Nephron (organoid): ENCODE measurements at regions not wholly inside any gene's neighbourhood (a gene's known extent, or its start where the extent isn't known, plus 50 kb on each side); places are given as distances from the start of the nearest gene placed in this dataset.
"Not testable (repeated sequence)": the region's sequence is repeated elsewhere in the genome, so short reads cannot be mapped to it uniquely, and the experiment has no call there.

Experiments used
- H3K27ac Mint-ChIP-seq, 3 experiments: 2 replicates each; pipeline ENCODE4 v1.8.0; 2020; ENCODE audit warnings: mixed read lengths in 3 of 3, mild to moderate bottlenecking in 2 of 3, moderate library complexity in 1 of 3
- H3K27me3 Mint-ChIP-seq: 2 replicates; pipeline ENCODE4 v1.8.0; 2021; ENCODE audit warnings: low read depth, mild to moderate bottlenecking, moderate library complexity, mixed read lengths
- H3K36me3 Mint-ChIP-seq: 2 replicates; pipeline ENCODE4 v1.8.0; 2020; ENCODE audit warnings: low read depth, mixed read lengths
- H3K4me1 Mint-ChIP-seq: 2 replicates; pipeline ENCODE4 v1.8.0; 2020; ENCODE audit warnings: mixed read lengths
- H3K4me3 Mint-ChIP-seq, 3 experiments: 2 replicates each; pipeline ENCODE4 v1.8.0; 2020; ENCODE audit warnings: mild to moderate bottlenecking in 3 of 3, mixed read lengths in 3 of 3, moderate library complexity in 2 of 3
- H3K9me3 Mint-ChIP-seq: 2 replicates; pipeline ENCODE4 v1.8.0; 2020; ENCODE audit warnings: mixed read lengths
- TF ChIP-seq, protein P1 (sequence below), 3 experiments: fragments of 200-600 bp; sonication (generic); IDR thresholded peaks; one replicate each; pipeline ENCODE4 v1.5.0; 2021; ENCODE audit warnings: antibody characterized with exemption in 3 of 3; ENCODE audit not compliant: unreplicated experiment in 3 of 3

DNA sequence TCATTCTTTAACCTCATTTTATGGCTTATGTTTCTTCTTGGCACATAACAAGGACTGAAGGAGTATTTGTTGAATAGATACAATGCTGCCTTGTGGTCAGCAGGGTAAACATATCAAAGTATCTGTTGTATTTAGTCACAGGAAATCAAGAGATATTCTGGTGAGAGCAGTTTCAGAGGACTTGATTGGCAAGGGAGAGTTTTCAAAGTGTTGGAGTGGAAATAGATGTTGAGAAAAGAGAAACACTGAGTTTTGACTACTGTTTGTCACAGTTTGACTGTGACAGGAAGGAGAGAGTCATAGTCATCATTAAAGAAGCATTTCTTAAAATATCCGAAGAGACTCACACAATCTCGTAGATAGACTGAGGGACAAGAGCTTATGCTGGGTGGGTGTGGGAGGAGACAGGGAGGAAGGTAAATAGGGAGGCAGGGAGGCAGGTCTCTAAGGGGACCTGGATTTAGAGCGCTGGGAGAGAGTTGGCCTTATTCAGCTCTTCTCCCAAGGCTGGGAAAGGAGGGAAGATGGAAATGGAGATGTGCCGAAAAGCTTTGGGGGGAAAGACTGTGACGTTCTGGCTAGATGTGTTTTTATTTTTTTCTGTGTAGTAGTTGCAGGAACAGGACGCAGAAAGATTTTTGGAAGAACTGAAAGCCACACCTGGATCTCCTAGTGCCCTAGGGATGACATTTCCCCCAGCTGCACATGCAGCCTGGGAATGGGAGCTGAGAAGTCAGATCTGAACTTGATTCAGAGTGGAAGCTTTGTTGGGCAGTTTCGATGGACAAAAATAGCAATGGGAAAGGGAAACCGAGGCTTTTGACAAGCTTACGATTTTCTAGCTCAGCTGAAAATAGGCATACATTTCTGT is 65.0 kb upstream of the IFNGR1 start:
- TF ChIP-seq, protein P1, sequence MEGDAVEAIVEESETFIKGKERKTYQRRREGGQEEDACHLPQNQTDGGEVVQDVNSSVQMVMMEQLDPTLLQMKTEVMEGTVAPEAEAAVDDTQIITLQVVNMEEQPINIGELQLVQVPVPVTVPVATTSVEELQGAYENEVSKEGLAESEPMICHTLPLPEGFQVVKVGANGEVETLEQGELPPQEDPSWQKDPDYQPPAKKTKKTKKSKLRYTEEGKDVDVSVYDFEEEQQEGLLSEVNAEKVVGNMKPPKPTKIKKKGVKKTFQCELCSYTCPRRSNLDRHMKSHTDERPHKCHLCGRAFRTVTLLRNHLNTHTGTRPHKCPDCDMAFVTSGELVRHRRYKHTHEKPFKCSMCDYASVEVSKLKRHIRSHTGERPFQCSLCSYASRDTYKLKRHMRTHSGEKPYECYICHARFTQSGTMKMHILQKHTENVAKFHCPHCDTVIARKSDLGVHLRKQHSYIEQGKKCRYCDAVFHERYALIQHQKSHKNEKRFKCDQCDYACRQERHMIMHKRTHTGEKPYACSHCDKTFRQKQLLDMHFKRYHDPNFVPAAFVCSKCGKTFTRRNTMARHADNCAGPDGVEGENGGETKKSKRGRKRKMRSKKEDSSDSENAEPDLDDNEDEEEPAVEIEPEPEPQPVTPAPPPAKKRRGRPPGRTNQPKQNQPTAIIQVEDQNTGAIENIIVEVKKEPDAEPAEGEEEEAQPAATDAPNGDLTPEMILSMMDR (IDR thresholded peaks at IDR 0.05; ENCODE audit: unreplicated experiment in 3 of 3), result no peak
- Mint-ChIP-seq H3K9me3 (no peaks in the 10 kb centered on the region), H3K4me1 (no peaks in the 10 kb centered on the region), H3K27ac (no peak overlapping the region), H3K36me3 (no peaks in the 10 kb centered on the region), H3K4me3 (no peak overlapping the region), H3K27me3 (peaks cover 29% of the 10 kb centered on the region)

DNA sequence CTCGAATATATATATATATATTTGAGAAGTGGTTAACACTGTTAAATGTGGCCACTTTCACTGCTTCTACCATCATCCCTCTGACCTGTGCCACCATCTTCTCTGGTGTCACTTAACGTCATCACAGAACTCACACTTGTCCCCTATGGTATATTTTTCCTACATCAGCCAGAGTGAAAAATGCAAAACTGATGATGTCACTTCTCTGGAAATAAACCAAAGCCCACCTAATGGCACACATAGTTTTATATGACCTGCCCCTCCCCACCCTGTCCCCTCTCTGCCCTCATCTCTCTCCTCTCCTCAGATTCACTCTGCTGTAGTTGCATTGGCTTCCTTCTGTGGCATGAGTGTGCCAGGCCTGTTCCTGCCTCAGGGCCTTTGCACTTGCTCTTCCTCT is 63.9 kb upstream of the IFNGR1 start:
- H3K4me1 Mint-ChIP-seq, result no peaks in the 10 kb centered on the region
- H3K27me3 Mint-ChIP-seq, result peaks cover 38% of the 10 kb centered on the region
- no peaks in the 10 kb centered on the region for H3K9me3 Mint-ChIP-seq
- no peak overlapping the region for H3K27ac Mint-ChIP-seq
- H3K4me3 Mint-ChIP-seq, result no peak overlapping the region
- TF ChIP-seq, protein P1 (IDR thresholded peaks at IDR 0.05; ENCODE audit: unreplicated experiment in 3 of 3), result no peak
- H3K36me3 Mint-ChIP-seq, result no peaks in the 10 kb centered on the region

DNA sequence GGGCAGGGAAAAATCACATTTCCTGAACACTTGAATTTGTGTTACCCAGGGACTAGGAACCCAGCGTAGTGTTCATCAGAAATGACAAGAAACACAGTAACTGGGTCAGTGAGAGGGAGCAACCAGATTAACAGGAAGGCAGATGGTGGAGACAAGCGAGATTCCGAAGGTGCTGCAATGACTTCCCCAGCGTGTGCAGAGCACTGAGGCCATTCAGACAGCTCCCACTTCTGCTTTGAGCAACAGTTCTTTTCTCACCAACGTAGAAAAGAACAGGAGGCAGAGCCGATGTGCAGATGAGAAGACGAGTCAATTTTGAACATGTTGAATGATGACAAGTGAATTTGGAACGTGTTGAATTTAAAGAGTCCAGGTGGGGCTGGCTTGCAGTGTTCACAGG is 63.1 kb upstream of the IFNGR1 start:
- H3K9me3 Mint-ChIP-seq, result no peaks in the 10 kb centered on the region

DNA sequence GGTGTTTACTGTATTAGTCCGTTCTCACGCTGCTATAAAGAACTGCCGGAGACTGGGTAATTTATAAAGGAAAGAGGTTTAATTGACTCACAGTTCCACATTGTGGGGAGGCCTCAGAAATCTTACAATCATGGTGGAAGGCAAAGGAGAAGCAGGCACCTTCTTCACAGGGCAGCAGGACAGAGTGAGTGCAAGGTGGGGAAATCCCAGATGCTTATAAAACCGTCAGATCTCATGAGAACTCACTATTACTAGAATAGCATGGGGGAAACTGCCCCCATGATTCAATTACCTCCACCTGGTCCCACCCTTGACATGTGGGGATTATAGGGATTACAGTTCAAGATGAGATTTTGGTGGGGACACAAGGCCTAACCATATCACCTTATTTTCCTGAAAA is 60.1 kb upstream of the IFNGR1 start:
- not testable (repeated sequence) for H3K36me3 Mint-ChIP-seq, H3K4me1 Mint-ChIP-seq, H3K9me3 Mint-ChIP-seq, H3K4me3 Mint-ChIP-seq, H3K27ac Mint-ChIP-seq
- peaks cover 41% of the 10 kb centered on the region for H3K27me3 Mint-ChIP-seq

More for the DNA sequence above, 63.1 kb upstream of the IFNGR1 start:
- H3K4me3 Mint-ChIP-seq, result no peak overlapping the region
- no peak overlapping the region for H3K27ac Mint-ChIP-seq
- H3K36me3 Mint-ChIP-seq, result no peaks in the 10 kb centered on the region
- TF ChIP-seq, protein P1 (IDR thresholded peaks at IDR 0.05; ENCODE audit: unreplicated experiment in 3 of 3), result no peak
- H3K4me1 Mint-ChIP-seq, result no peaks in the 10 kb centered on the region
- peaks cover 46% of the 10 kb centered on the region for H3K27me3 Mint-ChIP-seq

DNA sequence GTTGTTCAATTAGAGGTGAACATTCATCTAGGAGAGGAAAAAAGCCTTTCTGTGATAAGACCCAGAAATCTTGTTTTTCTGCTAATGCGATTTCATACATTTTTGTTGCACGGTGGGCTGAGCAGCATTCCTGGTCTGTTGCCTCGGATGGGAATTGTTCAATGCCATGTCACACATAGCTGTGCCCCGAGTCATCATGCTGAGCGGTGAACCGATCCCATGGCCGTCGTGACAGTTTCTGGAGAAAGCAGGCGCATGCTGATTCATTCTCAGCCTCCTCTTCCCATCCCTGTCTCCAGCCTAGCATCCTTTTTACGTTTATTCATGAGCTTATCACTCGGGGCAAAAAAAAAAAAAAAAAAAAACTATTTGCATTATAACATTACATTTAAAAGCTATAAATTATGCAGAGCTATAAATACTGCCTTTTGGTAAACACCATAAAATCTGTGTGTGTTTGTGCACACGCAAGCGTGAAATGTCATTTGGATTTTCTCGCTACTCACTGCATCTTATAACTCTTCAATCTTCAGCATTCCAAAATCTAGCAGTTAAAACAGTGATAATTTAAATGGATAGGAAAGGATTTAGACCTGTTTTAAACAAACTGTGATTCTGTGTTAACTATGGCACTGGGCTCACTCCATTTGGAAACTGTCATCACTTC is 58.9 kb upstream of the IFNGR1 start:
- Mint-ChIP-seq H3K36me3 (no peaks in the 10 kb centered on the region), H3K9me3 (no peaks in the 10 kb centered on the region), H3K27me3 (peaks cover 36% of the 10 kb centered on the region), H3K4me1 (no peaks in the 10 kb centered on the region), H3K4me3 (no peak overlapping the region), H3K27ac (no peak overlapping the region)
- TF ChIP-seq, protein P1 (IDR thresholded peaks at IDR 0.05; ENCODE audit: unreplicated experiment in 3 of 3), result no peak

DNA sequence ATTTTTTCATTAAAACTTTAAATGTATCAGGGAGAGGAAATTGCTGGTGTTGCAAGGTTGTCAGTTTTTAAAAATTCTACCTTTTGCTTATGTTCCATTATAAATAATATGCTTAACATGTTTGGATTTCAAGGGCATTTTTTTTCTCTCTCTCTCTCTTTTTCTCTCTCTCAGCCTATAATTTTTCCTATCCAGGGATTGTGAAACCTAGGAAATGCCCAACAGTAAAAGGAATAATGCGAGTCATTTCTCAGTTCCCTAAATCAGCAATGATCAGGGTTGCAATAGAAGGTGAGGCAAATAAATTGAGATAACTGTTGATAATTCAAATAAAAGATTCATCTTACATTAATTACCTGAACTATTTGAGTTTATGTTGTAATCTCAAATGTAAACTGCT is 53.2 kb upstream of the IFNGR1 start:
- no peaks in the 10 kb centered on the region for H3K9me3 Mint-ChIP-seq
- peaks cover 9% of the 10 kb centered on the region for H3K27me3 Mint-ChIP-seq
- no peaks in the 10 kb centered on the region for H3K36me3 Mint-ChIP-seq
- H3K27ac Mint-ChIP-seq, result no peak overlapping the region
- TF ChIP-seq, protein P1 (IDR thresholded peaks at IDR 0.05; ENCODE audit: unreplicated experiment in 3 of 3), result no peak
- H3K4me3 Mint-ChIP-seq, result no peak overlapping the region
- no peaks in the 10 kb centered on the region for H3K4me1 Mint-ChIP-seq
